NCI-H1694 treated with DMSO at 0.1 percent for 48 hours (cell line): ENCODE measurements at regions not wholly inside any gene's neighbourhood (a gene's known extent, or its start where the extent isn't known, plus 50 kb on each side); places are given as distances from the start of the nearest gene placed in this dataset.
"Not testable (repeated sequence)": the region's sequence is repeated elsewhere in the genome, so short reads cannot be mapped to it uniquely, and the experiment has no call there.

Experiments
- DNase-seq: peaks from one replicate; lab custom pipeline; 2025; lab: John Stamatoyannopoulos, UW

DNA sequence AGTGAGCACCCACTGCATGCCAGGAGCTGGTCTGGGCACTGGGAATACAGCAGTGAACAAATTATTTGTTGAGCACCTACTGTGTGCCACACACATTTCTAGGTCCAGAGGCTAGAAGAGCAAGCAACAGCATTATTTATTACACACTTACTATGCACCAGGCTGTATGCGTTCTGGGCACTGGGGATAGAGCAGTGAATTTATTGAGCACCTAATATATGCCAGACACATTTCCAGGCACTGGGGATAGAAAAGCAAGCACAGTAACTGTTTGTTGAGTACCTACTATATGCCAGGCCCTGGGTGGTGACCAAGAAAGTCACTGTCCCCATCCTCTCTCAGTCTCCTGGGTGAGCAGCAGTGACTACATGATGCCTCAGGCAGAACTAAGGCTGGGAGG lies 107.5 kb upstream of the NCOR2 start:
- no peak for DNase-seq

GRCh38 chr12:124673801-124674617 lies 106.6 kb upstream of the NCOR2 start:
- peak; percentile 94 for DNase-seq

DNA sequence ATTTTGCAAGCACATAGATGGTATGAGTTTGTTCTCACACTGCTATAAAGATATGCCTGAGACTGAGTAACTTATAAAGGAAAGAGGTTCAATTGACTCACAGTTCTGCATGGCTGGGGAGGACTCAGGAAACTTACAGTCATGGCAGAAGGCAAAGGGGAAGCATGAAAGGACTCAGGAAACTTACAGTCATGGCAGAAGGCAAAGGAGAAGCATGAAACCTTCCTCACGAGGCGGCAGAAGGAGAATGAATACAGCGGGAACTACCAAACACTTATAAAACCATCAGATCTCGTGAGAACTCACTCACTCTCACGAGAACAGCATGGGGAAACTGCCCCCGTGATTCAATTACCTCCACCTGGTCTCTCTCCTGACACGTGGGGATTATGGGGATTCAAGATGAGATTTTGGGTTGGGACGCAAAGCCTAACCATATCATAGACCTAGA lies 101.9 kb upstream of the NCOR2 start:
- not testable (repeated sequence) for DNase-seq

GRCh38 chr12:124668602-124669001 lies 101.2 kb upstream of the NCOR2 start:
- DNase-seq = no peak

DNA sequence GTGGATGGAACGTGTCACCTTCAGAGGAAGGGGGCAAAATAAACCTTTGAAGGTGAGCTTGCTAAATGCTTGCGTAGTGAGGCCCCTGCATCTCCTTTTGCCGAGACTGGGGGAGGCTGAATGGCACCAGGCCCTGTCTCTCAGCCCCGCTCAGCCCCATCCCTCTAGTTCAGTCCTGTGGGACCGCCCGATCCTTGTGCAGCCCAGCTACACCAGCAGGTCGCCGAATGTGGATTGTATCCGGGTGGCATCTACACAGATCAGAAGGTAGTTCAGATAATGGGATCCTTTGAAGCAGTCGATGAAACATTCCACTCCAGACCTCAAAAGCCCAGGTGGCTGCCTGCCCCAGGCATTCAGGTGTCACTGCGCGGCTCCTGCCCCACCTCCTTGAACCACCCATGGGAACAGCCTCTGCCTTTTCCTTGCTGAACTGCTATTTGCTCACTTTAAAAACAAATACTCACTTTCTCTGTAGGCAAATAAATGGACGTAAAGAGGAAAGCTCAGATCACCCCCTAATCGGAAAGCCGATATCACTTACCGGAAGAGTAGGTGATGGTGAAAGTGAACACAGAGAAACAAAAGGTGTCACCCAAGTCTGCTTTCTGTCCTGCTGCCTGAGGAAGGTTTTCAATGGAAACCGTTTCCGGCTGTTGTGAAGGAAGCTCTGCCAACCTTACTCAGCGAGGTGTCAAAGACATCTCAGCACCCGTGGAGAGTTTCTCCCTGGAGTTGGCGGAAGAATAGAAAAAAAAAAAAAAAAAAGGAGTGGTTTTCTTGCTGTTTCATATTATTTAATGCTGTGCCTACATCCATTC lies 100.3 kb upstream of the NCOR2 start:
- DNase-seq = no peak

DNA sequence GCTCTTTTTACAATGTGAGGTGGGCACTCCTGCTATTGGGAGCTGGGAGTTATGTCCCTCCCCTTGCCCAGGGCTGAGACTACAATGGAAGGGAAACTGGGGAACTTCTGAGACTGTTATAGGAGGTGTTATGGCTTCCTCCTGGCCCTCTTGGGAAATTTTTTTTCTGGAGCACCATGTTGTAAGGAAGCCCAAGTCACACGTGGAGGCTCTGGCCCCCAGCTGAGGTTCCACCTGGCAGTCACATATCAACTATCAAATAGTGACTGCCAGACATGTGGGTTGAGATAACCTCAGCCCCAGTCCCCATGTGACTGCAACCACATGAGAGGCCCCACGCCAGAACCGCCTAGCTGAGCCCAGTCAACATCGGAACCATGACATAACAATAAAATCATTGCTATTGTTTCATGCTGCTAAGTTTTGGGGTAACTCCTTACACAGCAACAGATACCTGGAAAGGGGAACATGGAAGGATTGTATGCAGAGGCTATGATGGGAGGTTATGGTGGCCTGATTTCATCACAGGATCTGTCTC lies 99.4 kb upstream of the NCOR2 start:
- no peak for DNase-seq

DNA sequence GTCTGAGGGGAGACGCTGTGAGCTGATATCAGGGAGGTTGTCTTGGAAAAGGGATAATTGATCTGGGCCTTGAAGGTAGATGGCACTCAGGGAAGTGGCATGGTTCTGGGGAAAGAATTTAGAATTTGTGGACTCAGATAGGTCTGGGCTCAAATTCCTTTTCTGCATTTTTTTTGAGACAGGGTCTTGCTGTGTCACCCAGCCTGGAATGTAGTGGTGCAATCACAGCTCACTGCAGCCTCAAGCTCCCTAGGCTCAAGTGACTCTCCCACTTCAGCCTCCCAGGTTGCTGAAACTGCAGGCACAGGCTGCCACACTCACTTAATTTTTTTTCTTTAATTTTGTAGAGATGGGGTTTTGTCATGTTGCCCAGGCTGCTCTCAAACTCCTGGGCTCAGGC lies 98.1 kb upstream of the NCOR2 start:
- DNase-seq = no peak

DNA sequence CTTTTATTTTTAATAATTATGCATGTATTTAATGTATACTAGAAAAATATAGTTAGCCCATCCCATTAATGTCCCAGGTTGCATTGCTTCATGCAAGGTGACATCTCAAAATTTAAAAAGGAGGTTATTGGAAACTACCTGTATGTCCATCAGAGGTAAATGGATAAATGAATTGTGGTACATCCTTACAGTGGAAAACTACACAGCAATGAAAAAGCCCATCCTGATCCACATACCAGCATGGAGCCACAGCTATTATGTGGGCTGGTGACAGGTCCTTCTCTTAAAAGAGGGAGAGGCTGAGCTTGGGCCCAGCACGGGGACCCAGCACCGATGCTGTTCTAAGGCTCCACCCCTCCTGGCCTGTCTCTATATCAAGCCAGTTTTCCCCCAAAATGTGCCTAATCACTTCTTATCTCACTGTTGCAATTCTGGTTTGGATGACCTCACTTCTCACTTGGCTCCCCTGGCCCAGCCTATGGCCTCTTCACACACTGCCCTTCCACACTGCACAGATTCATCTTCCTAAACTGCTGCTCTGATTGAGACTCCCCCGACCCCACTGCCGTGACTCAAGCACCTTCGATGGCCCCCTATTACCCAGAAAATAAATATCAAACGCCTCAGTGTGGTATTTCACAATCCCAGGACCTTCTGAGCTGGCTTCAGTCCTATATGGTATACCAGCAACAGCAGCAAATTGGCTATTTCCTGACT lies 97.1 kb upstream of the NCOR2 start:
- DNase-seq = no peak

DNA sequence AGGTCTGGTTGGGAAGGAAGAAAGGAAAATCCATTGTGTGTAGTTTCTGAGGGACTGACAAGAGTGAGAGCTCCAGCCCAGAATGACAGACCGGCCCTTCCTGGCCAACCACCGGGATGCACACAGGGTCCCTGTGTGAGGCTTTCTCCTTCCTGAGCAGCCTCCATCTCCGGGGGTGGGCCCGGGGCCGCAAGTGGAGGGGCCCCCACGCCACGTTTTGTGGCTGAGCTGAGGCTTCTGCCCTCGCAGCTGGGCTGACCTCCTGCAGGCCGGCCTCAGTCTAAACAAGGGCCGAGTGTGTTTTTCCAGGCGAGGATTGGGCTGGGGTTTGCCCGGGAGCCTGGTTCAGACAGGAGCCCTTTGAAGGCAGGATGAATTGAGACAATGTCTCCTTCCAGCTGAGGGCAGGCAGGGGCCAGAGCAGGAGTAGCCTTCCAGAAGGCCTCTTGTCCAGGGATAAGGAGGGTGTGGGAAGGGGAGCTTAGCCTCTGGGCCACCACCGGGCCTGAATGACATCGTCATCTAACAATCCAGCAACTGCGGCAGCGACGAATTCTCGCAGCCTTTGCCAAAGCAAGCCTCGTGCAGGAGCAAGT lies 96.5 kb upstream of the NCOR2 start:
- no peak for DNase-seq

DNA sequence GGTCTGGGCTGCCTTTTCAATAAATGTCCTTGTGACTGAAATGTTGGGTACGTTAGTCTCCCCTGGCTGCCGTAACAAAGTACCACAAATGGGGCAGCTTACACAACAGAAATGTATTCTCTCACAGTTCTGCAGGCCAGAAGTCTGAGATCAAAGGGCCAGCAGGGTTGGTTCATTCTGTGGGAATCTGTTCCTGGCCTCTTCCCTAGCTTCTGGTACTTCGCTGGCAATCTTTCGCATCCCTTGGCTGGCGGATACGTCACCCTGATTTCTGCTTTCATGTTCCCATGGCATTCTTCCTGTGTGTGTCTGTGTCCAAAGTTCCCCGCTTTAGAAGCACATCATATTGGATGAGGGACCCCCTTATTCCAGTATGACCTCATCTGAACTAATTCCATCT lies 95.8 kb upstream of the NCOR2 start:
- no peak for DNase-seq

DNA sequence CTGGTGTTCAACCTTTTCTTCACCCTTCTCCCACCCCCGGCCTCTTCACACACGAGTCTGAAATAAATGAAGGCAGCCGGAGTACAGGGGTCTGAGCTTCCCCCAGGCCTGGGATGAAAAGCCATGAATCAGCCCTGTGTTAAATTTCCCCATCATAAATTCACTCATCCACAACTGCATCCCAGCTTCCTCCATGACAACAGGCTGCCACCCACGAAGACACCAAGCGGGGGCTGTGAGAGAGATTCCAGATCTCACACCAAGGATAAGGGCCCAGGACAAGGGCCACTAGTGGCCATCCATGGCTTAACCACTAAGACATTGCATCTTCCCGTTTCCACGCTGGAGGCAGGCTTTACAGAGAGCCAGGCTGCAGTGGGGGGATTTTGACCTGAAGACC lies 93.9 kb upstream of the NCOR2 start:
- DNase-seq = no peak

DNA sequence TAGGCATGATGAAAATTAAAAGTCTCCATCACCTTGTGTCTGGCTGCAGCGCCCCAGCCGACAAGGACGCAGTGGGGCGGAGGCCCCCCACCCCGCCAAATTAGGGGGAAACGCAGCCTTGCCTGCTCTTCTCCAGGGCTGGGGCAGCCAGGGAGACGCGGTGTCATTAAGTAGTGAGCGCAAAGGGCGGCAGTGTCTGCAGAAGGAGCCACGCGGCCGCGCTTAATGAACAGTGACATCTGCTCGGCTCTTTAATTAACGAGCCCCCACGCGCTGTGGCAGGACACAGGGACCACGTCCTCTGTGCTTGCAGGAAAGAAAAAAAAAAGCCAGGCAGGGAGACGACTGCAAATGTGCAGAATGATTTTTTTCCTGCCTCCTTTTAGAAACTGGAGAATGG lies 93.4 kb upstream of the NCOR2 start:
- peak; percentile 84 for DNase-seq

DNA sequence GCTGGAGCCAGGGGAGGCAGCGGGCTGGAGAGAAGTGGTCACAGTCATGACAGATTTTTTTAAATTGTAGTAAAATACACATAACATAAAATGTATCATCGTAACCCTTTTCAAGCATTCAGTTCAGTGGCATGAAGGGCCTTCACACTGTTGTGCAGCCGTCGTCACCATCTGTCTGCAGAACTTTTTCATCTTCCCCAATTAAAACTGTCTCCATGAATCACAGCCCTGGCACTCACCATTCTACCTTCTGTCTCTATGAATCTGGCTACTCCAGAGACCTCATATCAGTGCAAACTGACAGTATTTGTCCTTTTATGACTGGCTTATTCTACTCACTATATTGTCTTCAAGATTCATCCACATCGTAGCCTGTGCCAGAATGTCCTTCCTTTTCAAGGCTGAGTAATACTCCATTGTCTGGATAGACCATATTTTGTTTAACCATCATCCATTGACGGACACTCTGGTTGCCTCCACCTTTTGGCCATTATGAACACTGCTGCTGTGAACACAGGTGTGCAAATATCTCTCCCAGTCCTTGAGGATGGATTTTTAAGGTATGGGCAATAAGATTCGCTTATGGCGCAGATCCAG lies 91.5 kb upstream of the NCOR2 start:
- DNase-seq = peak; percentile 50

- no peak for DNase-seq
Observed at GRCh38 chr12:124658302-124658701, 90.9 kb upstream of the NCOR2 start.

GRCh38 chr12:124656947-124657434 lies 89.6 kb upstream of the NCOR2 start:
- no peak for DNase-seq

DNA sequence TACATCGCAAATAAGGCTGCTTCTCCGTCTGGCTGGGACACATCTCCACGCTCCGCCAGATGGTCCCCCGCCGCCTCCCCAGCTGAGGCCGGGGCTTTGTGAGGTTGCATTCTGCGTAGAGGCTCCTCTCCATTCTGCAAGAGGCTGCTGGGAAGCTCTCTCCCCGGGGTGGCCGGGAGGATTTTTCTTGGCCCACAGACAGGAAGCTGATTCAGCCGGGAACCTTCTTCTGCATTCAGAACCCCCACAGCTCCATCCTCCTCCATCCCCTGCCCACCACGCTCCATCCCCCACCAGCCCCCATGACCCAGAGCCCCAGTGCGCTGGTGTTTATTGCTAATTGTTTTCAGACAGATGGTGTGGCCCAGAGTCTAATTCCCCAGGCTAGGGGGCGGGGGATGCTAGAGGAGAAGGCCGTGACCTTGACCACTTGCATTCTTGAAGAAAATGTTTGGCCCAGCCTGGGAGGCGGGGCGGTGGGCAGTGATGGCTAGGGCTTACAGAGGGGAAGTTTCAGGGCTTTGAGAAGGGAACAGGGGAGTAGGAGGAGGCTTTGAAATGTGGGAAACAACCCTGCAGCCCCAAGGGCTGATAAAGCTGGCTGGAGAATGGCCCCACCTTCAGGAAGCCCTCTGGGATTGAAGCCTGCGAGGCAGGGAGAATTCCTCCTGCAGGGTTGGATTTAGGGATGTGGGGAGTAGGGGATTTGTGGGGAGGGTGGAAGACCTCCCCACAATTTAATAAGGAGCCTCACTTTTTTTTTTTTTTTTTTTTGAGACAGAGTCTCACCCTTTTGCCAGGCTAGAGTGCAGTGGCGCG lies 88.5 kb upstream of the NCOR2 start:
- peak; percentile 96 for DNase-seq

- DNase-seq = peak; percentile 96
Observed at GRCh38 chr12:124655048-124655697, 87.8 kb upstream of the NCOR2 start.

DNA sequence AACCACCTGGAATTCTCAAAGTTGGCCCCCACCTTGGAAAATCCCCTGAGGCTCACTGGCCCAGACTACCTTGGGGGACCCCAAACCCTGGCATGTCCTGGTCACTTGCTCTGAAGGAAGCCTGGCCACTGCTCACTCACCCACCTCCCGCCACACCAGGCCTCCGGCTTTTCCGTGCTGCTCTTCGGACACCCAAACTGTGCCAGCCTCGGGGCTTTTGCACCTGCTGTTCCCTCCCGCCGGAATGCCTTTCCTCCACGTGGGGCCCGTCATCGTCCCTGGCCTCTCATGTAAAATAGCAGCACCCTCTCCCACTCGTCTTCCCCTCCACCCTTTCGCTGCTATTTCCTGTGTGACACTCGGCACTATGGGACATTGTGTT lies 87.2 kb upstream of the NCOR2 start:
- DNase-seq = no peak

GRCh38 chr12:124653169-124653931 lies 85.9 kb upstream of the NCOR2 start:
- no peak for DNase-seq
